HG03378 (cell line): ENCODE measurements at regions not wholly inside any gene's neighbourhood (a gene's known extent, or its start where the extent isn't known, plus 50 kb on each side); places are given as distances from the start of the nearest gene placed in this dataset.

Experiments
- ATAC-seq: cut with Tn5 transposase; IDR thresholded peaks from one replicate; pipeline ENCODE4 v1.9.1; 2021; ENCODE audit warnings: mild to moderate bottlenecking, moderate library complexity; ENCODE audit not compliant: unreplicated experiment

GRCh38 chr15:70430069-70430468 is 332.4 kb upstream of the TLE3 start:
- no peak for ATAC-seq

DNA sequence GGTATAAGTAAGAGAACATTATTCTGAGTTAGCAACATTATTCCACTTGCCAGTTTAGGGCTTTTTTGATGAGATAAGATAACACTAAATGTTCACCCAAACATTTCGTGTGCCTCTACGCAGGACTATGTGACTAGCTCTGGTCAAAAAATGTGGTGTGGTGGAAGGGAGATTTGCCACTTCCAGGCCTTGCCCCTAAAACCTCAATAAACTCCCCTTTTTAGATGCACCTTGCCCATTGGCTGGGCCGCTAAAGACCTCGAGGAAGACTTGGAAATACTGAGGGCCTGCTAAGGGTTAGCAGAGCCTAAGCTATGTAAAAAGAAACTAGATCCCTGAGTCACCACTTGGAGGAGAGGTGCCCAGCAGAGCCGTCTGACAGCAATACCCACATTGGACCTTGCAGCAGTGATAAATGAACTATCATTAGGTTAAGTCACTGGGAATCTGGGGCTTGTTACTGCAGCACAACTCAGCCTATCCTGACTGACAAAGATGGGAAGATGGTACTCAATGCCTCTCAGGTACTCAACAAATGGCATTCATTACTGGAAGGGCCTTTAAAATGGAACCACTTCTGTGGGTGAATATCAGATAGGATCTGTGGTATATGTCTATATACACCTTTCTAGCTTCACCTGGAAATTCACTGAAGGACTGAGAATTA is 331.5 kb upstream of the TLE3 start:
- ATAC-seq, result no peak

- no peak for ATAC-seq
These were observed 330.6 kb upstream of the TLE3 start for GRCh38 chr15:70428211-70428822.

DNA sequence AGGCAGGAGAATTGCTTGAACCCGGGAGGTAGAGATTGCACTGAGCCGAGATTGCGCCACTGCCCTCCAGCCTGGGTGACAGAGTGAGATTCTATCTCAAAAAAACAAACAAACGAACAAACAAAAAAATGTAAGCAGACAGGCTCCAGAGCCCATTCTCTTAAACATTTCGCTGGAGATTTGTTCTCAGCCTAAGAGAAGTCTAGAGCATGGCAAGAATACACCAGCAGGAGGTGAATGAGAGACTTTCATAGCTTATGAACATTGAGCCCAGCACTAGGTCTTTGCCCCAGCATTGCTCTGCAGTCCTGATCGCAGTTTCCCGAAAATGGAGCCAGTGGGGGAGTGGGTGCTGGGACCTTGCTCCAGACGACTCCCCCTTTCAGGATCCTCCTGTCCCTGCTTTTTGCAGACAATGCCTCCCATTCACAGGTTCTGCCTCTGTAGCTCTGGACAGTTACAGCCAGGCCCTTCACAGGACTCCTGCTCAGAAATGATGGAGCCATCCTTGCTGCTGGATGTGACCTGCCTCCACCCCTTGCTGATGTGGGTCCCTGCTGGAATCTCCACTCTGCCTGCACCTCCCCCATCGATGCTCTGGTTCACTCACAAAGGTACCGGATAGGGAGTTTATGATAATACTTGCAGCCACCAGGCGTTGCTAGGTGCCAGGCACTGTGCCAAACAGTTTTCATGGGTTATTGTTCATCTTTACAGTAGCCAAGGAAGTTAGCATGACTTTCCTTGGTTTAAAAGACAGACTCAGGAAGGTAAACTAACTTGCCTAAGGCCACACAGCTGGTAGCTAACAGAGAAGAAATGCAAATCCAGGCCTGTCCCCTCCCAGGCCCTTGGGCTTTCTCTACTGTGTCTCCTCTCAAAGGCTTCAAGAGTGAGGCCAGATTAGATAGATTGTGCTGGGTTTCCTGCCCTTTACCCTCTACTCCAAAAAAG is 329.7 kb upstream of the TLE3 start:
- no peak for ATAC-seq

DNA sequence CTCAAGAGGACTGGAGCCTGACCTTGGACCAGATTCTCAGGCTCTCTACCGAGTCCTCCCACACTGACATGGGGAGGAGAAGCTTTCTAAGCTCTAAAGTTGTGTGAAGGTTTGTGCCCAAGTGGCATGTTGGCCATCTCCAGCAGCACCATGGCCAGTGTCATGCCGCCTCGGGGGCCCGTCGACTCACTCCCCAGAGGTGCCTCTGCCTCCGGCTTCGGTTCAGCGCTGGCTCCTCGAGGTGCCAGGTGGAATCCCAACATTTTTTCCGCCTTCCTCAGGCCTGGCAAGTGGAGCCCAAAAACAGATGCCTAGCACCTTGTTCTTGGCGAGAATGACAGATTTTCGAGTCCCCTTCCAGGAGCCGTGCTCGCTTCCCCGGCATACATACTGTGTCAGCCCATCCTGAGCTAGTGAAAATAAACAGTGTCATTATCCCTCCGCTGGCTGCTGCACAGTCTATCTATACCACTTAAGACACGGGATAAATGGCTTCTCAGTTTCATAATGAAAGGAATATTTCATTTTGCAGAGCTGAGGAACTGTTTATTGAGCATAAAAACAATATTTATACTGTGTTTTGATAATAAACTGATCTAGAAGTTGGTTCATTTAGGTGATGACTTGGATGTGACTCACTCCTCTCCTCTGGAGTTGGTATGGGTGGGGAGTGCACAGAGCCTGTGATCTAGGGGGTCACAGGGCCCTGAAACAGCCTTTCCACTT is 328.5 kb upstream of the TLE3 start:
- ATAC-seq, result no peak

DNA sequence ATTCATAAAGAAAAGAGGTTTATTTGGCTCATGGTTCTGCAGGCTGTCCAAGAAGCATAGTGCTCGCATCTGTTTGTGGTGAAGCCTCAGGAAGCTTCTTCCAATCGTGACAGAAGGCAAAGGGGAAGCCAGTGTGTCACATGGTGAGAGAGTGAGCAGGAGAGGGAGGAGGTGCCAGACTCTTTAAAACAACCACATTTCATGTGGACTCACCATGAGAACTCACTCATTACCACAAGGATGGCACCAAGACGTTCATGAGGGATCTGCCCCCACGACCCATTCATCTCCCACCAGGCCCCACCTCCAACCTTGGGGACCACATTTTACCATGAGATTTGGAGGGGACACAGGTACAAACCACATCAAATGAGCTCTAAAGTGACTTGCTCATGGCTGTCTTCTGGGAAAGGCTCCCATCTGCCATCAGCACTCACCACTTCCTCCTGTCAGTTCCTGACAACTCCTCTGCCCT is 327.3 kb upstream of the TLE3 start:
- no peak for ATAC-seq

DNA sequence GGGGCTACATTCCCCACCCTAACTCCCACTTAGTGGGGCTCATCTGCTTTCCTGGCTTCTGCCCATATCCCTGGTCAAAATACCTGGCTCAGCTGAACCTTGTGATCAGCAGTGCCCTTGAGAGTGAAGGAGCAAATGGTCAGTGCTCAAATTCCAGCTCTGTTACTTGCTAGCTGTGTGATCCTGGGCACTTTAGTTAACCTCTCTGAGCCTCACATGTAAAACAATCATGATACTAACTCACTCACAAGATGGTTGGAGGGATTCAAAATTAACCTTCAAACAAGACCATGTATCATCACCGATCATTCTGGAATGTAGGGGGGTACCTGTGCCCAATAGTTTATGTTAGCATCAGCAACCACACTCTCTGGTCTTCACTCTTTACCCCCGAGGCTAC is 325.6 kb upstream of the TLE3 start:
- no peak for ATAC-seq

GRCh38 chr15:70422342-70422741 is 324.6 kb upstream of the TLE3 start:
- ATAC-seq, result no peak

DNA sequence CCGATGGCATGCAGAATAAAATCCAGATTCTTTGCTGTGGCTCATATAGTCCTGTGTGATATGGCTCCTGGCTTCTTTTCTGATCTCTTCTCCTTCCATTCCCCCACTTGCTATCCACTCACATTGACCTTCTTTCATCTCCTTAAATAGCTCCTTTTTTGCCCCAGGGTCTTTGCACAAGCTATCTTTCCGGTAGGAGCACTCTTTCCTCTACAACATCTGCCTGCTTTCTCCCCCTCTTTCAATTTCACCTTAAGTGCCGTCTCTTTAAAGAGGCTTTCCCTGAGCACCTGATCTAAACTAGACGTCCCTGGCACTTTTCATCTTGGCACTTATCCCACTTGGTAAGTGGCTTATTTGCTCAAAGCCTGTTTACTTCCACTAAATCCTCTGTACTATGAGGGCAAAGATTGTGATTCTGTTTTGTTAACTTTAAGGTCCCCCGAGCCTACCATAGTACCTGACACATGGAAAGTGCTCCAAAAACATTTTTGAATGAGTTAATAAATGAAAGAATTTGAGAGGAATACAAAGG is 323.3 kb upstream of the TLE3 start:
- ATAC-seq, result no peak

- no peak for ATAC-seq
These were observed 322.6 kb upstream of the TLE3 start for GRCh38 chr15:70420086-70420947.

- no peak for ATAC-seq
These were observed 321.2 kb upstream of the TLE3 start for GRCh38 chr15:70418943-70419342.

GRCh38 chr15:70417535-70417934 is 319.8 kb upstream of the TLE3 start:
- ATAC-seq, result no peak

- no peak for ATAC-seq
These were observed 319.1 kb upstream of the TLE3 start for GRCh38 chr15:70416829-70417228.

DNA sequence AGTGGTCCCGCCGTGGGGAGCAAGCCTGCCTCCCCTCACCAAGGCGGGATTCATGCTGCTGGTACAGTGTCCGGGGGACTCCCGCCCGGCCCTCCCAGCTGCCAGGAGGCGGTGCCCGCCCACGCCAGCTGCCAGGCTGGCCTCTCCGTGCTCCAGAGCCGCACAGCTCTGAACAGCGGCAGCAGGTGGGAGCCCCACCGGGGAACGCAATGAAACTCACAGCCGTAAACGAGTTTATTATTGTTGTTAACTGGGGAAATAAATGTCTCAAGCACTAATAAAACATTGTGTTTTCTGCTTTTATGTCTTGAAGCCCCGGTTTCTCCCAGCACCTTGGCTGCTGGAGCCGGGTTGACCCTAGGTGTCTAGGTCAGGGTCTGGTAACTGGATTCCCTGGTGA is 317.7 kb upstream of the TLE3 start:
- no peak for ATAC-seq

GRCh38 chr15:70414626-70415025 is 316.9 kb upstream of the TLE3 start:
- no peak for ATAC-seq

DNA sequence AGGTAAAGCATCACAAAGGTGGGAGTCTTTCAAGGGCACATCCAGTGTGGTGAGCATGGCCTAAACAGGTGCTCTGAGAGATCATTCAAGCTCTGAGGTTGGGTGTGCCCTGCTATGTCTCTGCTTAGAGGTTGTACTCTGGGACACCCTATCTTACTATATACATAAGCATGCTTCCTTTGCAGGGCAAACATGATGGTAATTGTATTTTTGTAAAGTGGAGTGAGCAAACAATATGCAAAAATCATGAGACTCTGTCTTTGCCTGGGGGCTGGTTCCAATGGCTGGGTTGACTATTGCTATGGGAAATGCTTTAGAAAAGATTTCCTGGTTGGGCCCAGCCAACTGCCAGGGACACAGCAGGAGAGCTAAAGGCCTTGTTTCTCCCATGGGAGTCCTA is 315.1 kb upstream of the TLE3 start:
- ATAC-seq, result no peak

DNA sequence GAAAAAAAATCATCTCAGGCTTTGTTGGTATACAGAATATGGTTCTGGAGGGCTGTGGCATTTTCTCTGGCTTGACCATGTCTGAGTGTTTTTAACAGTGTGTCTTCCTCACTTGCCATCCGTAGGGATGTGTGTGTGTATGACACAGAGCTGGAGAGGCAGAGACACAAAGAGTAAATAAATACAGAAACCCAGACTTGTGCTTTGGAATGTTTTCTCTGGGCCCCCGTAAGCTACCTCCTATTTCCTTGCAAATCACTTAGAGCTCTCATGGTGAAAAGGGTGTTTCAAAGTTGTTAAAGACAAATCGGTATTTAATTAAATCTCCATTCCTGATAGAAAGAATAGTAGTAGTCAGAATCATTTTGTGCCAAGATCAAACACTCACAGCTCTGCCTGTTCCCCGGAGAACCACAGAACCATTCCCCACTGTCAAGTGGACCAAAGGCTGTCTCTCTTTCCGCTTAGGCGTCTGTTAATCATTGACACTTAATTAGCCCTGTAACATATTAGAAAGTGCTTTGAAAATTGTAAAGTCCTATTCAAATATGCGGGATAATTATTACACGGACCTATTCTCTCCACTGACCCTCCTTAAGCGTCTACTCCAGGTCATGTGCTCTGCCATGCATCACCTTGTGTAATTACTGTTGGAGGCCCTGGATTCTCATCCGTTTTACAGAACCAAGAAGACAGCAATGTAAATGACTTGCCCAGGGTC is 313.6 kb upstream of the TLE3 start:
- ATAC-seq, result no peak

DNA sequence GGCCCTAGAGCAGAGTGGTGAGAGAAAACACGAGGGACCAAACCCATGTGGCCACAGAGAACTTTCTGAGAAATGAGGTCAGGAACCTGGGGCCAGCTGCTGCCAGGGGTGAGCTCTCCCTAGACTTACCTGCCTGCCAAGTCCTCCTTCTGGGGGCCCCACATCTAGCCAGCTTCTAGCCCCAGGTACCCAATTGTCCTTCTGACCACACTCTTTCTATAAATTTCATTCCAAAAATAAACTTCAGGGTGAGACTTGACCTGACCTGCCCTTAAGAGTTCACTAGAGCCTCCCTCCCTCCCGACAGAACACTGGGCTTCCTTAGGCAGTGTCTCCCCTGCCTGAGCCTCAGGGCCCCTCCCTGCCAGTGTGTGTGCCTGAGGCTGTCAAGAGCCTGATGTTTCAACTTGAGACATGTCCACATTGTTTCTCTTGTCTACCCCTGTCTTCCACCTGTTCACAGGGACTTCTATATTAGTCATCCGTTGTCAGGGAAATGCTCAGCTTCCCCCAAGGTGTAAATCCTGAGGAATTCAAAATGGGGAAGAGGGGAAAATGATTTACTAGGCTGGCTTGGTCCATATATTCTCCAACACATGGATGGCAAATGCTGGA is 312.8 kb upstream of the TLE3 start:
- no peak for ATAC-seq

- no peak for ATAC-seq
These were observed 311.7 kb upstream of the TLE3 start for GRCh38 chr15:70409388-70409787.
